Mammary epithelial cell (primary cell): ENCODE measurements at regions not wholly inside any gene's neighbourhood (a gene's known extent, or its start where the extent isn't known, plus 50 kb on each side); places are given as distances from the start of the nearest gene placed in this dataset.

Source experiments
- CTCF ChIP-seq, 2 donors: IDR thresholded peaks in 1 of 2; conservative IDR thresholded peaks in 1 of 2; 2 replicates each; pipeline ENCODE4 v1.5.1; 2011 to 2012; ENCODE audit warnings: inconsistent platforms in 2 of 2, low read length in 2 of 2, mild to moderate bottlenecking in 2 of 2, control low read depth in 1 of 2, low read depth in 1 of 2; ENCODE audit not compliant: insufficient read depth in 1 of 2; ENCODE audit errors: extremely low read depth in 1 of 2
- EZH2 ChIP-seq: IDR thresholded peaks from 2 replicates; pipeline ENCODE4 v1.6.1; 2012; ENCODE audit warnings: low read length, inconsistent platforms, borderline replicate concordance

DNA sequence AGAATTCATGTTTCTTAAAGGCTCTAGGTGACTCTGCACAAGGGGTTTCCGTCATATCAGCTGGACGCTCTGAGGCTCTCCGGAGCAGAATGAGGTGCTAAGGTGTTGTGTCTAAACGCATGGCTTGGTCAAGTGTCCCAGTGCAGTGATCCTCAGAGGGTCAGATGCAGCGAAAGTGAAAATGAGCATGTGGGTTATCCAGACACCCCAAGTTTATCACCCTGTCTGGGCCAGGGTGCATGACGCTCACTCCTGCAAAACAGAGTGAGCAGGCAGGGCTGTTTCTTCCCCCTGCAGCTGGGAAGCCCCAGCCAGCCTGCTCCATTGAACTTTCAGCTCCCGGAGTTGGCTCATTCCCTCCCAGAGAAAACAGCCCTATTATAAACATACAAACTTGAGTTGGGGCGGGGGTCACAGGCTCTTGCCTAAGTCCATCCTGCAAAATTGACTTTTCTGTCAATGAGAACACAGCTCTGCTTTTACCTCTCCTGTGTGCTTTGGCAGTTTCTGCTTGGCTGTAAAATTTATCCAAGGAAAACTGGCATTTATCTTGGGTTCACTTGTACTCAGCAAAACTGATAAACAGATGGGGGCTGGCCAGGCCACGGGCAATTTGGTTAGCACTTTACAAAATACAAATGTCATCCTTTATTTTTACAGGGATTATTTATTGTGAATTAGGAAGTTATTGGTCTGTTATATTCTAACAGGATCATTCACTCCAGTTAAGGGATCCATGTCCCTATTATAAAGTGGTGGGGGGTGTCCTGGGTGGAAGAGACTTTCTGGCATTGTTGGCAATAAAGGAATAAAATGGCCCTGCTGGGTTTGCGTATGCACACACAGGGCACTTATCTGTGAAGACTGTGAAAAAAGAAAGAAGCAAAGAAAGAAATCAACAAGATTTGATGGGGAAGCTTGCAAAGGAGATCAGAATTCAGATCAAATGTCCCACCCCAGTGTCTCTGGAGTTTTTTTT is 154.9 kb downstream of the FOXA2 start:
- TF ChIP-seq CTCF (conservative IDR thresholded peaks at IDR 0.05 in 1 of 2, IDR thresholded peaks at IDR 0.05 in 1 of 2; ENCODE audit: extremely low read depth in 1 of 2, insufficient read depth in 1 of 2, low read depth in 1 of 2, low read length in 2 of 2) (no peak), EZH2 (no peak)
